CD14-positive monocyte (primary cell): ENCODE measurements at regions not wholly inside any gene's neighbourhood (a gene's known extent, or its start where the extent isn't known, plus 50 kb on each side); places are given as distances from the start of the nearest gene placed in this dataset.

Experiments used
- DNase-seq, 3 donors: peaks; one replicate each; pipeline ENCODE4 v3.0.0-alpha.2; 2011 to 2022
- H2AFZ ChIP-seq: 2 replicates; pipeline ENCODE4 v1.6.0; 2012; ENCODE audit warnings: mild to moderate bottlenecking, low read depth, low read length, inconsistent platforms; ENCODE audit not compliant: insufficient read depth, poor library complexity, severe bottlenecking
- H3K27ac ChIP-seq, 2 donors: 1 replicate in 1 of 2; 2 replicates in 1 of 2; pipeline ENCODE4 v1.5.1; 2012 to 2013; ENCODE audit warnings: low read length in 2 of 2, control low read depth in 1 of 2, inconsistent platforms in 1 of 2, low read depth in 1 of 2, mild to moderate bottlenecking in 1 of 2
- H3K27me3 ChIP-seq, 2 donors: one replicate each; pipeline versions ENCODE4 v1.6.0 to v1.6.1; 2011 to 2013; ENCODE audit warnings: low read length in 2 of 2; ENCODE audit not compliant: control insufficient read depth in 2 of 2, insufficient read depth in 2 of 2
- H3K36me3 ChIP-seq, 2 donors: replicated peaks in 1 of 2; 1 replicate in 1 of 2; 2 replicates in 1 of 2; pipeline versions ENCODE4 v1.5.1 to v1.6.1; 2012 to 2013; ENCODE audit warnings: low read length in 2 of 2, control low read depth in 1 of 2, inconsistent platforms in 1 of 2, mild to moderate bottlenecking in 1 of 2; ENCODE audit not compliant: insufficient read depth in 2 of 2, control insufficient read depth in 1 of 2
- H3K4me1 ChIP-seq, 2 donors: 1 replicate in 1 of 2; 2 replicates in 1 of 2; pipeline versions ENCODE4 v1.5.1 to v1.6.1; 2012 to 2013; ENCODE audit warnings: low read length in 2 of 2, control low read depth in 1 of 2, inconsistent platforms in 1 of 2, mild to moderate bottlenecking in 1 of 2, moderate library complexity in 1 of 2; ENCODE audit not compliant: insufficient read depth in 2 of 2, control insufficient read depth in 1 of 2
- H3K4me2 ChIP-seq: replicated peaks from 2 replicates; pipeline ENCODE3; 2012; ENCODE audit warnings: low read length, moderate library complexity, mild to moderate bottlenecking; ENCODE audit not compliant: poor library complexity, severe bottlenecking; ENCODE audit errors: extremely low read depth
- H3K4me3 ChIP-seq, 3 experiments: fragments of 200-600 bp in 1 of 3; sonication (generic) in 1 of 3; replicated peaks in 1 of 3; 1 replicate in 2 of 3; 2 replicates in 1 of 3; pipeline ENCODE4 v1.5.1; 2011 to 2013; ENCODE audit warnings: low read length in 3 of 3, mild to moderate bottlenecking in 3 of 3, control low read depth in 2 of 3, low read depth in 2 of 3, inconsistent platforms in 1 of 3, moderate library complexity in 1 of 3
- H3K79me2 ChIP-seq: 2 replicates; pipeline ENCODE4 v1.6.0; 2012; ENCODE audit warnings: mild to moderate bottlenecking, control low read depth, inconsistent platforms, low read length, moderate library complexity; ENCODE audit not compliant: insufficient read depth
- H3K9ac ChIP-seq: 2 replicates; pipeline ENCODE4 v1.6.0; 2017; ENCODE audit warnings: low read length, mild to moderate bottlenecking; ENCODE audit not compliant: insufficient read depth, poor library complexity, severe bottlenecking
- H3K9me3 ChIP-seq, 2 donors: replicated peaks in 1 of 2; 1 replicate in 1 of 2; 2 replicates in 1 of 2; pipeline versions ENCODE4 v1.5.1 to v1.6.1; 2012 to 2013; ENCODE audit warnings: low read length in 2 of 2, control low read depth in 1 of 2; ENCODE audit not compliant: control insufficient read depth in 1 of 2, insufficient read depth in 1 of 2
- H4K20me1 ChIP-seq: 2 replicates; pipeline ENCODE4 v1.6.0; 2012; ENCODE audit warnings: mild to moderate bottlenecking, low read length, control low read depth, moderate library complexity; ENCODE audit not compliant: insufficient read depth
- H3K27ac Mint-ChIP-seq, 7 donors: one replicate each; pipeline ENCODE4 v1.8.0; 2020; ENCODE audit warnings: mild to moderate bottlenecking in 7 of 7, mixed read lengths in 7 of 7, moderate library complexity in 6 of 7, inconsistent platforms in 2 of 7
- H3K27me3 Mint-ChIP-seq, 3 donors: one replicate each; pipeline ENCODE4 v1.8.0; 2021 to 2022; ENCODE audit warnings: low read depth in 3 of 3, mild to moderate bottlenecking in 3 of 3, mixed read lengths in 3 of 3, moderate library complexity in 3 of 3, inconsistent platforms in 1 of 3
- H3K36me3 Mint-ChIP-seq, 2 donors: one replicate each; pipeline ENCODE4 v1.8.0; 2020; ENCODE audit warnings: mixed read lengths in 2 of 2, inconsistent platforms in 1 of 2, mild to moderate bottlenecking in 1 of 2
- H3K4me1 Mint-ChIP-seq: one replicate; pipeline ENCODE4 v1.8.0; 2020; ENCODE audit warnings: mild to moderate bottlenecking, mixed read lengths
- H3K4me3 Mint-ChIP-seq, 2 donors: one replicate each; pipeline ENCODE4 v1.8.0; 2020; ENCODE audit warnings: mild to moderate bottlenecking in 2 of 2, mixed read lengths in 2 of 2, moderate library complexity in 1 of 2
- H3K9me3 Mint-ChIP-seq, 7 donors: one replicate each; pipeline ENCODE4 v1.8.0; 2020 to 2022; ENCODE audit warnings: mixed read lengths in 7 of 7, mild to moderate bottlenecking in 6 of 7, moderate library complexity in 6 of 7, inconsistent platforms in 2 of 7
- CTCF ChIP-seq: fragments of 200-600 bp; IDR thresholded peaks from one replicate; pipeline ENCODE4 v1.8.0; 2022; ENCODE audit warnings: antibody characterized with exemption, mild to moderate bottlenecking
- WGBS: methylation state at CpG from one replicate; pipeline ENCODE4 v1.1.5; 2013; ENCODE audit warnings: missing lambda C conversion rate; ENCODE audit not compliant: insufficient coverage; 5-methylcytosine and 5-hydroxymethylcytosine counted together
- intact Hi-C, 2 donors: fragments of 100-400 bp; cut with micrococcal nuclease; formaldehyde crosslinking; loops; one replicate each; pipeline versions ENCODE4 v1.15.0 to v1.15.1; 2023

GRCh38 chr12:127035011-127035879 lies 1231.7 kb upstream of the TMEM132C start:
- 100% methylated on average over 2 of the region's 11 CpGs for WGBS
- no peaks in the 10 kb centered on the region for H3K79me2 ChIP-seq
- DNase-seq = no peak
- H3K4me3 ChIP-seq = no peak overlapping the region
- H3K4me1 Mint-ChIP-seq = no peaks in the 10 kb centered on the region
- H3K4me2 ChIP-seq = no peak overlapping the region
- no peak overlapping the region for H3K4me3 Mint-ChIP-seq
- peaks cover 0 to 7% (median under 1%) of the 10 kb centered on the region in 7 donors for H3K9me3 Mint-ChIP-seq
- H3K9me3 ChIP-seq = no peaks in the 10 kb centered on the region
- no peak overlapping the region for H2AFZ ChIP-seq
- peaks cover 0 to 1% (median 0%) of the 10 kb centered on the region in 3 donors for H3K27me3 Mint-ChIP-seq
- no peak overlapping the region for H3K27ac Mint-ChIP-seq
- no peaks in the 10 kb centered on the region for H4K20me1 ChIP-seq
- H3K27me3 ChIP-seq = no peaks in the 10 kb centered on the region
- no peak overlapping the region for H3K27ac ChIP-seq
- H3K36me3 ChIP-seq = no peaks in the 10 kb centered on the region
- H3K9ac ChIP-seq = no peak overlapping the region
- H3K36me3 Mint-ChIP-seq = no peaks in the 10 kb centered on the region
- H3K4me1 ChIP-seq = no peaks in the 10 kb centered on the region
- TF ChIP-seq CTCF = no peak
- intact Hi-C loops = no loop called here

GRCh38 chr12:127038152-127038551 lies 1228.8 kb upstream of the TMEM132C start:
- whole genome bisulfite sequencing = no CpG with 5 or more reads among the region's 1 CpG
- Mint-ChIP-seq H3K36me3 (no peaks in the 10 kb centered on the region), H3K9me3 (peaks cover 0 to 17% (median 2%) of the 10 kb centered on the region in 7 donors), H3K4me1 (peaks cover 3% of the 10 kb centered on the region), H3K27me3 (peaks cover 0 to 1% (median 0%) of the 10 kb centered on the region in 3 donors), H3K4me3 (no peak overlapping the region), H3K27ac (no peak overlapping the region)
- Histone ChIP-seq H3K9me3 (peaks cover 0 to 6% of the 10 kb centered on the region in 2 donors), H3K4me3 (no peak overlapping the region), H3K79me2 (no peaks in the 10 kb centered on the region), H3K4me2 (no peak overlapping the region), H4K20me1 (no peaks in the 10 kb centered on the region), H3K9ac (no peak overlapping the region), H3K27ac (no peak overlapping the region), H3K36me3 (no peaks in the 10 kb centered on the region), H3K27me3 (no peaks in the 10 kb centered on the region), H3K4me1 (no peaks in the 10 kb centered on the region), H2AFZ (no peak overlapping the region)
- TF ChIP-seq CTCF = no peak
- intact Hi-C loops = no loop called here
- no peak for DNase-seq
